Endothelial cell of umbilical vein (primary cell): ENCODE measurements at regions not wholly inside any gene's neighbourhood (a gene's known extent, or its start where the extent isn't known, plus 50 kb on each side); places are given as distances from the start of the nearest gene placed in this dataset.

Source experiments
- BruUV-seq: library from RNA; stranded (reverse); fragments of 400-500 nt; replicated peaks from 2 replicates; lab custom pipeline; 2021; lab: Mats Ljungman, UMichigan
- CTCF ChIA-PET: fragments of 300-600, 350-600 bp; sonication (Branson Sonifier 250); formaldehyde crosslinking; loops from one replicate; lab custom pipeline; 2021; ENCODE audit warnings: antibody characterized with exemption, inconsistent platforms; lab: Charles Lee
- POLR2A ChIA-PET: fragments of 300-600, 350-600 bp; sonication (Branson Sonifier 250); formaldehyde crosslinking; loops from one replicate; lab custom pipeline; 2021; ENCODE audit warnings: antibody characterized with exemption, inconsistent platforms; lab: Charles Lee
- DNase-seq: peaks from one replicate; pipeline ENCODE4 v3.0.0-alpha.2; 2011; ENCODE audit warnings: low read depth, low spot score
- FAIRE-seq: peaks from 2 replicates; lab custom pipeline; 2011; peaks lifted over from hg19 to GRCh38; lab: Jason Lieb, UNC
- H2AFZ ChIP-seq: 2 replicates; pipeline ENCODE4 v1.6.0; 2012; ENCODE audit warnings: low read depth, low read length, control low read depth, inconsistent platforms
- H3K27ac ChIP-seq: 2 replicates; pipeline ENCODE4 v1.5.1; 2011; ENCODE audit warnings: low read depth, mild to moderate bottlenecking, control low read depth, low read length, moderate library complexity; ENCODE audit not compliant: insufficient read depth
- H3K27me3 ChIP-seq, 2 experiments: 2 replicates each; pipeline versions ENCODE4 v1.6.0 to v1.6.1; 2011; ENCODE audit warnings: low read length in 2 of 2, mixed read lengths in 1 of 2; ENCODE audit not compliant: control insufficient read depth in 2 of 2, insufficient read depth in 2 of 2
- H3K36me3 ChIP-seq, 2 experiments: 2 replicates in 1 of 2; 3 replicates in 1 of 2; pipeline ENCODE4 v1.5.1; 2011; ENCODE audit warnings: low read length in 2 of 2, mild to moderate bottlenecking in 1 of 2, moderate library complexity in 1 of 2; ENCODE audit not compliant: control insufficient read depth in 2 of 2, insufficient read depth in 2 of 2; ENCODE audit errors: extremely low read depth in 1 of 2
- H3K4me1 ChIP-seq: 3 replicates; pipeline ENCODE4 v1.5.1; 2011; ENCODE audit warnings: mild to moderate bottlenecking, low read length; ENCODE audit not compliant: control insufficient read depth, insufficient read depth; ENCODE audit errors: extremely low read depth
- H3K4me2 ChIP-seq: 2 replicates; pipeline ENCODE4 v1.6.1; 2011; ENCODE audit warnings: low read length, control low read depth, mixed read lengths; ENCODE audit not compliant: insufficient read depth
- H3K4me3 ChIP-seq, 3 experiments: fragments of 200-600 bp in 1 of 3; sonication (generic), shearing (Covaris generic) in 1 of 3; replicated peaks in 1 of 3; 2 replicates each; pipeline ENCODE4 v1.5.1; 2011 to 2016; ENCODE audit warnings: control low read depth in 3 of 3, low read length in 3 of 3, mild to moderate bottlenecking in 2 of 3, inconsistent platforms in 1 of 3, low read depth in 1 of 3, moderate library complexity in 1 of 3; ENCODE audit not compliant: insufficient read depth in 1 of 3
- H3K79me2 ChIP-seq: 2 replicates; pipeline ENCODE4 v1.6.0; 2012; ENCODE audit warnings: low read length, inconsistent platforms; ENCODE audit not compliant: control insufficient read depth, insufficient read depth
- H3K9ac ChIP-seq: replicated peaks from 2 replicates; pipeline ENCODE3; 2011; ENCODE audit warnings: low read length, control low read depth; ENCODE audit not compliant: insufficient read depth; ENCODE audit errors: extremely low read depth
- H3K9me1 ChIP-seq: replicated peaks from 3 replicates; pipeline ENCODE4 v1.6.0; 2011; ENCODE audit warnings: mild to moderate bottlenecking, low read length; ENCODE audit not compliant: control insufficient read depth, insufficient read depth; ENCODE audit errors: extremely low read depth
- H3K9me3 ChIP-seq: replicated peaks from 2 replicates; pipeline ENCODE4 v1.5.1; 2012; ENCODE audit warnings: low read length, inconsistent platforms; ENCODE audit not compliant: control insufficient read depth, insufficient read depth
- H4K20me1 ChIP-seq: replicated peaks from 2 replicates; pipeline ENCODE3; 2011; ENCODE audit warnings: mild to moderate bottlenecking, low read length; ENCODE audit not compliant: control insufficient read depth, insufficient read depth; ENCODE audit errors: extremely low read depth
- CTCF ChIP-seq, 2 donors: IDR thresholded peaks; 1 replicate in 1 of 2; 2 replicates in 1 of 2; pipeline ENCODE4 v1.5.1; 2011; ENCODE audit warnings: low read length in 2 of 2, mild to moderate bottlenecking in 2 of 2, moderate library complexity in 2 of 2, control low read depth in 1 of 2, inconsistent platforms in 1 of 2, low read depth in 1 of 2; ENCODE audit not compliant: insufficient read depth in 1 of 2; ENCODE audit errors: extremely low read depth in 1 of 2
- EZH2 ChIP-seq: IDR thresholded peaks from 2 replicates; pipeline ENCODE4 v1.6.1; 2012; ENCODE audit warnings: borderline replicate concordance, low read depth, mild to moderate bottlenecking, moderate library complexity, low read length, inconsistent platforms; ENCODE audit not compliant: severe bottlenecking
- FOS ChIP-seq: IDR thresholded peaks from 2 replicates; pipeline ENCODE4 v1.6.1; 2011; ENCODE audit warnings: mild to moderate bottlenecking, low read length, moderate library complexity, borderline replicate concordance; ENCODE audit not compliant: insufficient read depth
- GATA2 ChIP-seq: IDR thresholded peaks from 2 replicates; pipeline ENCODE4 v1.7.0; 2011; ENCODE audit warnings: low read depth, mild to moderate bottlenecking, moderate library complexity, mixed read lengths, low read length; ENCODE audit not compliant: insufficient read length, insufficient read depth
- JUN ChIP-seq: IDR thresholded peaks from 2 replicates; pipeline ENCODE4 v1.6.1; 2011; ENCODE audit warnings: borderline replicate concordance, low read depth; ENCODE audit not compliant: insufficient read length, insufficient read depth
- MAX ChIP-seq: IDR thresholded peaks from 2 replicates; pipeline ENCODE4 v1.6.1; 2011; ENCODE audit not compliant: insufficient read depth, insufficient read length
- MYC ChIP-seq: IDR thresholded peaks from one replicate; pipeline ENCODE4 v1.6.1; 2011; ENCODE audit warnings: mild to moderate bottlenecking, low read depth, low read length
- POLR2A ChIP-seq: IDR thresholded peaks from 2 replicates; pipeline ENCODE4 v1.6.1; 2012; ENCODE audit warnings: low read depth, mild to moderate bottlenecking, control low read depth, low read length
- POLR2AphosphoS5 ChIP-seq: IDR thresholded peaks from 2 replicates; pipeline ENCODE4 v1.6.1; 2012; ENCODE audit warnings: low read depth, mild to moderate bottlenecking, control low read depth, low read length, moderate library complexity; ENCODE audit not compliant: insufficient read depth
- dilution Hi-C: fragments of 300-500 bp; cut with MboI; formaldehyde crosslinking; loops from one replicate; pipeline ENCODE4 v1.15.0; 2019; ENCODE audit warnings: low sequenced_read_pairs; ENCODE audit not compliant: extremely low pct_ligation_motif_present
- intact Hi-C: fragments of 100-400 bp; cut with micrococcal nuclease; formaldehyde crosslinking; loops from one replicate; pipeline ENCODE4 v1.10.0; 2022

- H3K9me3 ChIP-seq: no peaks in the 10 kb centered on the region
- no peaks in the 10 kb centered on the region for H3K4me1 ChIP-seq
- CTCF ChIA-PET: no interaction called here
- DNase-seq (no peak), FAIRE-seq (no peak)
- H3K27ac ChIP-seq: no peak overlapping the region
- no peak overlapping the region for H2AFZ ChIP-seq
- dilution Hi-C loops (no loop called here), intact Hi-C loops (no loop called here)
- TF ChIP-seq EZH2: no peak
- no peak for TF ChIP-seq MAX
- TF ChIP-seq FOS: no peak
- TF ChIP-seq POLR2A: no peak
- no peak for TF ChIP-seq JUN
- no peak for TF ChIP-seq POLR2AphosphoS5
- no peak for TF ChIP-seq GATA2
- no peak for TF ChIP-seq MYC
- no peak for TF ChIP-seq CTCF (IDR thresholded peaks at IDR 0.05; ENCODE audit: extremely low read depth in 1 of 2, insufficient read depth in 1 of 2, low read depth in 1 of 2, low read length in 2 of 2)
- no peak overlapping the region for H3K9ac ChIP-seq
- H3K27me3 ChIP-seq: no peaks in the 10 kb centered on the region
- H3K36me3 ChIP-seq: no peaks in the 10 kb centered on the region
- no peaks in the 10 kb centered on the region for H3K79me2 ChIP-seq
- no peaks in the 10 kb centered on the region for H3K9me1 ChIP-seq
- H4K20me1 ChIP-seq: no peaks in the 10 kb centered on the region
- POLR2A ChIA-PET: no interaction called here
- no TSS peak for BruUV-seq
- no peak overlapping the region for H3K4me2 ChIP-seq
- no peak overlapping the region for H3K4me3 ChIP-seq
Measured at GRCh38 chr3:176149567-176149966, 1047.7 kb downstream of the TBL1XR1 start.
